Prostate gland (tissue), 2 donors: ENCODE measurements at regions not wholly inside any gene's neighbourhood (a gene's known extent, or its start where the extent isn't known, plus 50 kb on each side); places are given as distances from the start of the nearest gene placed in this dataset.
A peak's percentile ranks its signal among the peaks of the same experiment; 100 is the strongest.

Experiments
- DNase-seq: peaks from one replicate; pipeline ENCODE4 v3.0.0-alpha.2; 2019; ENCODE audit warnings: low spot score
- H3K27ac ChIP-seq, 2 donors: fragments of 200-600 bp; sonication (generic); 2 replicates each; pipeline ENCODE4 v1.5.1; 2017 to 2019
- H3K27me3 ChIP-seq: fragments of 200-600 bp; sonication (generic); replicated peaks from 2 replicates; pipeline ENCODE4 v1.5.1; 2019; ENCODE audit not compliant: insufficient read depth
- H3K36me3 ChIP-seq, 2 donors: fragments of 200-600 bp; sonication (generic); 1 replicate in 1 of 2; 2 replicates in 1 of 2; pipeline versions ENCODE4 v1.5.1 to v1.8.1; 2017 to 2019
- H3K4me1 ChIP-seq: fragments of 200-600 bp; sonication (generic); replicated peaks from 2 replicates; pipeline ENCODE4 v1.5.1; 2019
- H3K4me3 ChIP-seq, 2 donors: fragments of 200-600 bp; sonication (generic); 2 replicates each; pipeline ENCODE4 v1.5.1; 2017 to 2019
- H3K9me3 ChIP-seq: fragments of 200-600 bp; sonication (generic); 2 replicates; pipeline ENCODE4 v1.5.1; 2017
- CTCF ChIP-seq, 4 experiments: fragments of 200-600 bp in 2 of 4; fragments of 450-650 bp in 2 of 4; sonication (generic) in 2 of 4; IDR thresholded peaks; 1 replicate in 3 of 4; 2 replicates in 1 of 4; pipeline ENCODE4 v1.5.1; 2016 to 2019; ENCODE audit warnings: antibody characterized with exemption in 4 of 4, mild to moderate bottlenecking in 2 of 4, moderate library complexity in 2 of 4
- POLR2A ChIP-seq: fragments of 450-650 bp; IDR thresholded peaks from one replicate; pipeline ENCODE4 v1.6.1; 2016; ENCODE audit warnings: antibody characterized with exemption, mild to moderate bottlenecking
- POLR2AphosphoS5 ChIP-seq: sonication (generic); formaldehyde crosslinking; IDR thresholded peaks from one replicate; pipeline ENCODE4 v1.6.1; 2017; ENCODE audit warnings: antibody characterized with exemption
- WGBS: methylation state at CpG from one replicate; pipeline ENCODE4 v1.1.5; 2018; 5-methylcytosine and 5-hydroxymethylcytosine counted together
- intact Hi-C: fragments of 100-400 bp; cut with DNase I; formaldehyde crosslinking; loops from one replicate; pipeline ENCODE4 v1.14.2; 2022

GRCh38 chr5:124806026-124806372 is 59.6 kb upstream of the ZNF608 start:
- Histone ChIP-seq H3K4me3 (no peak overlapping the region), H3K4me1 (no peaks in the 10 kb centered on the region), H3K27me3 (no peaks in the 10 kb centered on the region), H3K36me3 (no peaks in the 10 kb centered on the region), H3K27ac (no peak overlapping the region), H3K9me3 (no peaks in the 10 kb centered on the region)
- TF ChIP-seq POLR2A (no peak), CTCF (IDR thresholded peaks at IDR 0.05) (no peak), POLR2AphosphoS5 (no peak)
- no peak for DNase-seq
- intact Hi-C loops, result no loop called here
- WGBS, result 50% methylated on average over 1 of the region's 1 CpG

- no peak overlapping the region for H3K4me3 ChIP-seq
- no peaks in the 10 kb centered on the region for H3K27me3 ChIP-seq
- WGBS, result 43% methylated on average over 12 of the region's 12 CpGs
- no peaks in the 10 kb centered on the region for H3K9me3 ChIP-seq
- TF ChIP-seq POLR2AphosphoS5 (no peak), POLR2A (no peak), CTCF (IDR thresholded peaks at IDR 0.05) (no peak)
- DNase-seq, result peak; percentile 84
- no peaks in the 10 kb centered on the region for H3K4me1 ChIP-seq
- no peaks in the 10 kb centered on the region for H3K36me3 ChIP-seq
- no peak overlapping the region for H3K27ac ChIP-seq
- intact Hi-C loops, result no loop called here
Measured at GRCh38 chr5:124806373-124807077, 60.1 kb upstream of the ZNF608 start.

- intact Hi-C loops, result no loop called here
- H3K4me3 ChIP-seq, result no peak overlapping the region
- DNase-seq, result no peak
- WGBS, result 98% methylated on average over 24 of the region's 24 CpGs
- no peaks in the 10 kb centered on the region for H3K9me3 ChIP-seq
- no peak overlapping the region for H3K27ac ChIP-seq
- H3K27me3 ChIP-seq, result no peaks in the 10 kb centered on the region
- no peaks in the 10 kb centered on the region for H3K4me1 ChIP-seq
- no peak for TF ChIP-seq POLR2AphosphoS5
- no peak for TF ChIP-seq POLR2A
- TF ChIP-seq CTCF (IDR thresholded peaks at IDR 0.05), result no peak
- H3K36me3 ChIP-seq, result no peaks in the 10 kb centered on the region
Measured at GRCh38 chr5:124808842-124809268, 62.4 kb upstream of the ZNF608 start.

- DNase-seq, result no peak
- Histone ChIP-seq H3K36me3 (no peaks in the 10 kb centered on the region), H3K4me3 (no peak overlapping the region), H3K27ac (no peak overlapping the region), H3K9me3 (no peaks in the 10 kb centered on the region), H3K4me1 (no peaks in the 10 kb centered on the region), H3K27me3 (no peaks in the 10 kb centered on the region)
- intact Hi-C loops, result no loop called here
- 97% methylated on average over 3 of the region's 3 CpGs for WGBS
- TF ChIP-seq POLR2A (no peak), POLR2AphosphoS5 (no peak), CTCF (IDR thresholded peaks at IDR 0.05) (no peak)
Measured at GRCh38 chr5:124810396-124811006, 64.1 kb upstream of the ZNF608 start.

GRCh38 chr5:124812771-124813358 is 66.4 kb upstream of the ZNF608 start:
- no peak for DNase-seq
- intact Hi-C loops, result no loop called here
- WGBS, result 92% methylated on average over 5 of the region's 5 CpGs
- no peaks in the 10 kb centered on the region for H3K4me1 ChIP-seq
- no peaks in the 10 kb centered on the region for H3K27me3 ChIP-seq
- TF ChIP-seq POLR2A (no peak), CTCF (IDR thresholded peaks at IDR 0.05) (no peak), POLR2AphosphoS5 (no peak)
- H3K9me3 ChIP-seq, result no peaks in the 10 kb centered on the region
- no peaks in the 10 kb centered on the region for H3K36me3 ChIP-seq
- H3K27ac ChIP-seq, result no peak overlapping the region
- H3K4me3 ChIP-seq, result no peak overlapping the region
